GM12875 (cell line): ENCODE measurements at regions not wholly inside any gene's neighbourhood (a gene's known extent, or its start where the extent isn't known, plus 50 kb on each side); places are given as distances from the start of the nearest gene placed in this dataset.
"Not testable (repeated sequence)": the region's sequence is repeated elsewhere in the genome, so short reads cannot be mapped to it uniquely, and the experiment has no call there.

Source experiments
- H3K4me3 ChIP-seq: one replicate; pipeline ENCODE4 v1.5.1; 2011; ENCODE audit warnings: low read depth, low read length, control low read depth
- CTCF ChIP-seq: IDR thresholded peaks from 2 replicates; pipeline ENCODE4 v1.5.1; 2011; ENCODE audit warnings: low read depth, mild to moderate bottlenecking, control low read depth, inconsistent platforms, low read length, moderate library complexity, borderline replicate concordance; ENCODE audit not compliant: insufficient read depth

DNA sequence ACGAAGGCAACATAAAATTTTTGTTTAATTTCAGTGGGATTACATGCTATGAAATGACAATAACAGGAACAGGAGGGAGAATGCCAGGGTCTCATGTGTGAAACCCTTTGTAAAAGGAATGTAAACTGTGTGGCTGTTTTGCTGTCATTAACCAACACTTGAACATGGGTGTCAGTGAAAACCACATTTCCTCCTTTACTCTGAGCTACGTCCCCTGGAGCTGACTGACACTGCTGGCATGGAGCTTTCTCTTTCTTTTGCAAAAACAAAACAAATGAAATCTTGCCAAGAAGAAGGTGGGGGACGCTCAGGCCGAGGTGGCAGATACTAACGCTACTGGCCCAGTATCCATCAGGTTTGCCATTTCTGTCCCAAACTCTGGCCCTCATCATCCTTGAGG, 121.4 kb downstream of the DMRT2 start:
- TF ChIP-seq CTCF, result no peak
- H3K4me3 ChIP-seq, result no peak overlapping the region

- no peak overlapping the region for H3K4me3 ChIP-seq
- no peak for TF ChIP-seq CTCF
These were observed 123.1 kb downstream of the DMRT2 start for GRCh38 chr9:1173211-1173610.

DNA sequence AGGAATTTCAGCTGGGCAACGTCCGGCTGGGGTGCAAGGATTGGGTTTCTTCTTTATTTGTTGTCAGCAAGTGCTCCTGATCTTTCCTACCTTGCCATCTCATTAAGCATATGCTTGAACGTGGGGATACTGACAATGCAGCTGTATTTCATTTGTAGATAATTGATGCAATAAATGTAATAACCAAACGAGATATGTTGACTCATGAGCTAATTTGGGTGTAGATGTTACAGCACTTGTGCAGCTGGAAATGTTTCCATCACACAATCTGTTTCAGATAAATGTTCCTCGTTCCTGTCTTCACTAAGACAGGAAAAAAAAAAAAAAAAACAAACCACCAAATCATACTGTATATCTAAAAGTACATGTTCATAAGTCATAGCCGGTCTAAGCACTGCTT, 123.8 kb downstream of the DMRT2 start:
- TF ChIP-seq CTCF, result no peak
- no peak overlapping the region for H3K4me3 ChIP-seq

DNA sequence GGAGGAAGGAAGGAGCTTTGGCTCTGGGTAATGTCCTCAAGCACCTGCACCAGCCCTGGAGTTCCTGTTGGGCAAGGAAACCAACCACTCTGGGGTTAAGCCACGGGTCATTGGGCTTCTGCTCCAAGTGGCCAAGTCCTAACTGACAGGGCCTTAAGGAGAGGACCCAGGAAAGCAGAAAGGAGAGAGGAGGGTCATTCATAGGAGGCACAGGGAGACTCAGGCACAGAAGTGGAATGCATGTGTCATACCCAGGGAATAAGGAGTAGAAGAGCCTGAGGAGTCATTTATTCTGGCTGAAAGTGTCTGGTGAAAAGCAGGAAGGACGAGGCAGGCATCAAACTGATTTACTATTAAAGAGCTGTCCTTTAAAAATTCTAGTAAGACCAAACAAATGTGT, 129.2 kb downstream of the DMRT2 start:
- H3K4me3 ChIP-seq, result no peak overlapping the region
- TF ChIP-seq CTCF, result no peak

- no peak overlapping the region for H3K4me3 ChIP-seq
- TF ChIP-seq CTCF, result no peak
These were observed 134.0 kb downstream of the DMRT2 start for GRCh38 chr9:1184146-1184545.

- H3K4me3 ChIP-seq, result not testable (repeated sequence)
These were observed 137.0 kb downstream of the DMRT2 start for GRCh38 chr9:1187137-1187536.

DNA sequence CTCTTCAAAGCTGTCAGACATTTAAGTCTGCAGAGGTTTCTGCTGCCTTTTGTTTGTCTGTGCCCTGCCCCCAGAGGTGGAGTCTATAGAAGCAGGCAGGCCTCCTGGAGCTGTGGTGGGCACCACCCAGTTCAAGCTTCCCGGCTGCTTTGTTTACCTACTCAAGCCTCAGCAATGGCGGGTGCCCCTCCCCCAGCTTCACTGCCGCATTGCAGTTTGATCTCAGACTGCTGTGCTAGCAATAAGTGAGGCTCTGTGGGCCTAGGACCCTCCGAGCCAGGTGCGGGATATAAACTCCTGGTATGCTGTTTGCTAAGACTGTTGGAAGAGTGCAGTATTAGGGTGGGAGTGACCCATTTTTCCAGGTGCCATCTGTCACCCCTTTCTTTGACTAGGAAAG, 145.5 kb downstream of the DMRT2 start:
- not testable (repeated sequence) for H3K4me3 ChIP-seq

- no peak for TF ChIP-seq CTCF
- no peak overlapping the region for H3K4me3 ChIP-seq
These were observed 147.9 kb downstream of the DMRT2 start for GRCh38 chr9:1198085-1198484.
